HCT116 (cell line): ENCODE measurements at regions not wholly inside any gene's neighbourhood (a gene's known extent, or its start where the extent isn't known, plus 50 kb on each side); places are given as distances from the start of the nearest gene placed in this dataset.

Source experiments
- ATAC-seq: fragments of 200-7000 bp; cut with Tn5 transposase; 2 replicates; pipeline ENCODE4 v1.9.1; 2020; ENCODE audit warnings: mild to moderate bottlenecking, moderate library complexity
- BruUV-seq: library from RNA; stranded (reverse); fragments of 400-500 nt; replicated peaks from 2 replicates; lab custom pipeline; 2021; lab: Mats Ljungman, UMichigan
- CTCF ChIA-PET: fragments of 300-600 bp; sonication (Branson Sonifier 250); formaldehyde crosslinking; loops from one replicate; lab custom pipeline; 2021; ENCODE audit warnings: antibody characterized with exemption; lab: Charles Lee
- POLR2A ChIA-PET: fragments of 300-600, 350-600 bp; sonication (Branson Sonifier 250); formaldehyde crosslinking; loops from one replicate; lab custom pipeline; 2021; ENCODE audit warnings: antibody characterized with exemption; lab: Charles Lee
- RAD21 ChIA-PET, 2 experiments: fragments of 300-600 bp; sonication (Branson Sonifier 250); formaldehyde crosslinking; loops; one replicate each; lab custom pipeline; 2023; ENCODE audit warnings: low total read pairs in 2 of 2; ENCODE audit not compliant: uncharacterized antibody in 2 of 2, unreplicated experiment in 2 of 2, low non-redundant PET in 1 of 2; lab: Charles Lee
- DNase-seq: peaks from one replicate; pipeline ENCODE4 v3.0.0-alpha.2; 2010; ENCODE audit warnings: low read depth, low spot score
- H2AFZ ChIP-seq: fragments of 200-600 bp; shearing (Covaris generic), sonication (generic); 2 replicates; pipeline ENCODE4 v1.6.1; 2017; ENCODE audit warnings: low read depth, mixed run types, mixed read lengths, antibody characterized with exemption, low read length; ENCODE audit not compliant: poor library complexity, severe bottlenecking
- H3K27ac ChIP-seq: 2 replicates; pipeline ENCODE4 v1.5.1; 2012; ENCODE audit warnings: low read depth, low read length
- H3K27me3 ChIP-seq: fragments of 200-600 bp; sonication (generic); 2 replicates; pipeline ENCODE4 v1.6.1; 2016; ENCODE audit warnings: mixed run types, low read length, mixed read lengths; ENCODE audit not compliant: insufficient read depth
- H3K36me3 ChIP-seq, 2 experiments: fragments of 200-500 bp in 1 of 2; fragments of 200-600 bp in 1 of 2; sonication (Bioruptor generic) in 1 of 2; sonication (generic) in 1 of 2; 2 replicates each; pipeline versions ENCODE4 v1.5.1 to v1.6.1; 2014 to 2016; ENCODE audit warnings: low read length in 2 of 2, inconsistent platforms in 1 of 2, mixed read lengths in 1 of 2, mixed run types in 1 of 2; ENCODE audit not compliant: insufficient read depth in 2 of 2, control insufficient read depth in 1 of 2
- H3K4me1 ChIP-seq, 2 experiments: fragments of 200-600 bp in 1 of 2; sonication (generic) in 1 of 2; 2 replicates each; pipeline versions ENCODE4 v1.5.1 to v1.6.1; 2012 to 2017; ENCODE audit warnings: low read length in 2 of 2, inconsistent platforms in 1 of 2, mild to moderate bottlenecking in 1 of 2, mixed read lengths in 1 of 2, mixed run types in 1 of 2, moderate library complexity in 1 of 2; ENCODE audit not compliant: insufficient read depth in 2 of 2, control insufficient read depth in 1 of 2
- H3K4me2 ChIP-seq: fragments of 200-600 bp; sonication (generic); 2 replicates; pipeline ENCODE4 v1.6.1; 2017; ENCODE audit warnings: mixed run types, low read length, mixed read lengths
- H3K4me3 ChIP-seq, 2 experiments: fragments of 200-600 bp in 1 of 2; sonication (generic) in 1 of 2; replicated peaks in 1 of 2; 2 replicates each; pipeline ENCODE4 v1.5.1; 2011 to 2016; ENCODE audit warnings: low read length in 2 of 2, control low read depth in 1 of 2, low read depth in 1 of 2, mild to moderate bottlenecking in 1 of 2, mixed read lengths in 1 of 2, mixed run types in 1 of 2
- H3K79me2 ChIP-seq: fragments of 200-600 bp; sonication (generic); 2 replicates; pipeline ENCODE4 v1.6.1; 2017; ENCODE audit warnings: mild to moderate bottlenecking, mixed run types, low read length, moderate library complexity, mixed read lengths; ENCODE audit not compliant: insufficient read depth
- H3K9ac ChIP-seq: fragments of 200-600 bp; sonication (generic); 2 replicates; pipeline ENCODE4 v1.6.1; 2016; ENCODE audit warnings: low read length, mixed read lengths
- H3K9me2 ChIP-seq: fragments of 200-600 bp; sonication (generic), shearing (Covaris generic); 2 replicates; pipeline ENCODE4 v1.6.1; 2017; ENCODE audit warnings: mixed run types, mild to moderate bottlenecking, moderate library complexity; ENCODE audit not compliant: insufficient read depth
- H3K9me3 ChIP-seq, 2 experiments: fragments of 200-500 bp in 1 of 2; fragments of 200-600 bp in 1 of 2; sonication (Bioruptor generic) in 1 of 2; sonication (generic) in 1 of 2; 2 replicates each; pipeline ENCODE4 v1.6.1; 2014 to 2017; ENCODE audit warnings: low read length in 2 of 2, mixed read lengths in 2 of 2, inconsistent platforms in 1 of 2, low read depth in 1 of 2, mild to moderate bottlenecking in 1 of 2, mixed run types in 1 of 2, moderate library complexity in 1 of 2; ENCODE audit not compliant: control insufficient read depth in 1 of 2, insufficient read depth in 1 of 2
- H4K20me1 ChIP-seq: fragments of 200-600 bp; sonication (generic), shearing (Covaris generic); 2 replicates; pipeline ENCODE4 v1.6.1; 2017; ENCODE audit warnings: mixed run types, mild to moderate bottlenecking, moderate library complexity; ENCODE audit not compliant: insufficient read depth
- EZH2phosphoT487 ChIP-seq: fragments of 200-600 bp; IDR thresholded peaks from 2 replicates; pipeline ENCODE4 v1.6.1; 2018; ENCODE audit warnings: antibody characterized with exemption, borderline replicate concordance
- JUND ChIP-seq: IDR thresholded peaks from 2 replicates; pipeline ENCODE4 v1.6.1; 2012
- POLR2A ChIP-seq: IDR thresholded peaks from 2 replicates; pipeline ENCODE4 v1.7.0; 2011; ENCODE audit warnings: borderline replicate concordance; ENCODE audit not compliant: insufficient read depth, insufficient read length; ENCODE audit errors: extremely low read depth
- RAD21 ChIP-seq: IDR thresholded peaks from 2 replicates; pipeline ENCODE4 v1.6.1; 2012; ENCODE audit warnings: low read depth, mild to moderate bottlenecking
- SP1 ChIP-seq: IDR thresholded peaks from 2 replicates; pipeline ENCODE4 v1.6.1; 2012; ENCODE audit warnings: low read depth
- TCF7L2 ChIP-seq: IDR thresholded peaks from 2 replicates; pipeline ENCODE4 v1.7.0; 2011; ENCODE audit warnings: borderline replicate concordance, inconsistent platforms; ENCODE audit not compliant: insufficient read depth, insufficient read length; ENCODE audit errors: extremely low read depth
- YY1 ChIP-seq: IDR thresholded peaks from 2 replicates; pipeline ENCODE4 v1.6.1; 2011; ENCODE audit warnings: low read length, low read depth, moderate library complexity, mild to moderate bottlenecking; ENCODE audit not compliant: insufficient replicate concordance; ENCODE audit errors: extremely low read depth
- intact Hi-C: fragments of 100-400 bp; cut with micrococcal nuclease; formaldehyde crosslinking; loops from 2 replicates; pipeline ENCODE4 v1.10.0; 2022
- TF ChIP-seq, protein P1 (sequence below): IDR thresholded peaks from 2 replicates; pipeline ENCODE4 v1.6.1; 2012
- TF ChIP-seq, protein P2 (sequence below): IDR thresholded peaks from 2 replicates; pipeline ENCODE4 v1.6.1; 2012

DNA sequence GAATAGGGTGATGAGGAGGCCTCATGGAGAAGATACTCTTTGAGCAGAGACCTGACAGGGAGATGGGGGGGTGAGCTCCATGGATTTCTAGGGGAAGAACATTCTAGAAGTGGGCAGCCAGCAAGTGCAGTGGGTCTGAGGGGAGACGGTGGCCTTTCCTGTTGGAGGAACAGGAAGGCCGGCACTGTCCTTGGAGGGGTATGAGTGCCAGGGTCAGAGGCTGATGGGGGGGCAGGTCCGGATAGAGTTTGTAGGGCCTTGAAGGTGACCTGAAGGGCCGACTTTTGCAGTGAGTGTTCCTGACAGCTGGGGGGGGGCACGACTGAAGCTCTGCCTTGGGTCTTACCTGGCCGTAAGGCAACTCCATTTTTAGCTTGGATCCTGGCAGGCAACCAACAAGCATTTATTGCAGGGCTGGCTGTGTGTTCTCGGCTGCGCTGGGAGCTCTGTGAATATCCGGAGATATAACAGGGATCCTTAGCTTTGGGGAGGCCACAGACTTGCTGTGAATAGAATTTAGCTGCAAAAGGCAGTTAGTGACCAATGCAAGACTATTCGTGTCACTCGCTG lies 130.6 kb downstream of the MRPS6 start (continued):
- no peak for TF ChIP-seq RAD21
- TF ChIP-seq, protein P1, sequence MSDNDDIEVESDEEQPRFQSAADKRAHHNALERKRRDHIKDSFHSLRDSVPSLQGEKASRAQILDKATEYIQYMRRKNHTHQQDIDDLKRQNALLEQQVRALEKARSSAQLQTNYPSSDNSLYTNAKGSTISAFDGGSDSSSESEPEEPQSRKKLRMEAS, result no peak

DNA sequence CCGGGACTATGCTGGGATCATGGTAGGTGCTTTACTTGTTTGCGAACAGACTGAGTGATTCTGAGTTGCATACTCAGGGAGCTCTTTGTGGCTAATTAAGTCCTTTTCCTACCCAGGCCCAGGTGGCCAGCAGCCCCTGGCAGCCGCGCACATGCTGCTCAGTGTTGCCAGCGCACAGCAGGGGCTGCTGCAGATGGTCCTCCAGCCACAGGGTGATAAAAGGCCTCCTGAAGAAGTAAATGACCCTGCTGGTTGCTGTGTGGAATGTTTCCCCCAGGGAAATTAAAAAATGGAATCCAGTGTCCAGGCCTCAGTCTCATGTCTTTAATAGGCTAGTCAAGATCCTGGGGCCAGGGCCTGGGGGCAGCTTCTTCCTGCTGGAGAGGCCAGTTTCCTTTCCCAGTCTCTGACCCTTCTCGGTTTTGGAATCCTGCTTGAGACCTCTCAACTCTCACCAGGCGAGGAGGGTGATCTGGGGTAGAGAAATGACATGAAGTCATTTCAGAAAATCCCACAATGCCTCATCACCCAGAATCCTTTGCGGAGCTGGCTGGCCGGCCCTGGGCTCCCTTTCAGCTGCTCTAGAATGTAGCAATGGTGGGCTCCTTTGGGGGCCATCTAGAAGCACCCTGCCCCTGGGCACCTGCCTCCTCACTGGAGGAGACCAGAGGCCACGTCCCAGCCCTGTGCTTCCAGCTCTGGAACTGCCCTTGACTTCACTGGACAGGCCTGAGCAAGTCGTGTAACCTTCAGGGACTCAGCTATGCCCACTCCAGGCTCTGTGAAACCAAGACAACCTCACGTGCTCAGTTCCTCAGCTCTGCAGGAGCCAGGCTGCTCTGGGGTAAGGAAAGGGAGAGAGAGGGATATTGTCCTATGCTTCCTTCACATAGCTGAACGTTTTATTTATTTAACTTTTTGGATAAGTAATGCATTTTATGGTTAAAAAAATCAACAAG lies 131.4 kb downstream of the MRPS6 start:
- no peaks in the 10 kb centered on the region; a peak in 1 of 4 replicates for H3K9me3 ChIP-seq
- 0 out of 2 replicates have a peak, but pooled peaks cover 2% of the 10 kb centered on the region for H3K9me2 ChIP-seq
- no peak overlapping the region for H3K27ac ChIP-seq
- no peaks in the 10 kb centered on the region for H3K27me3 ChIP-seq
- no peaks in the 10 kb centered on the region for H4K20me1 ChIP-seq
- ATAC-seq, result no peak
- no peak overlapping the region for H3K4me2 ChIP-seq
- no peak overlapping the region for H3K9ac ChIP-seq
- CTCF ChIA-PET, result no interaction called here
- DNase-seq, result no peak
- H3K36me3 ChIP-seq, result no peaks in the 10 kb centered on the region
- BruUV-seq, result no TSS peak
- intact Hi-C loops, result no loop called here
- H3K79me2 ChIP-seq, result no peaks in the 10 kb centered on the region
- POLR2A ChIA-PET, result interaction anchor here (0.8 kb wide), 1 partner anchor 8 kb away, joined by 3 read pairs; no protein-coding TSS in a partner anchor
- H3K4me3 ChIP-seq, result no peak overlapping the region
- TF ChIP-seq, protein P1, result no peak
- TF ChIP-seq POLR2A (no peak), YY1 (no peak), SP1 (no peak), EZH2phosphoT487 (no peak), TCF7L2 (no peak), JUND (no peak)
- TF ChIP-seq, protein P2, sequence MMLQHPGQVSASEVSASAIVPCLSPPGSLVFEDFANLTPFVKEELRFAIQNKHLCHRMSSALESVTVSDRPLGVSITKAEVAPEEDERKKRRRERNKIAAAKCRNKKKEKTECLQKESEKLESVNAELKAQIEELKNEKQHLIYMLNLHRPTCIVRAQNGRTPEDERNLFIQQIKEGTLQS, result no peak
- RAD21 ChIA-PET, result no interaction called here
- H3K4me1 ChIP-seq, result peaks cover 8 to 17% of the 10 kb centered on the region in 2 experiments
- no peak overlapping the region for H2AFZ ChIP-seq
